MG63 (cell line): ENCODE measurements at regions not wholly inside any gene's neighbourhood (a gene's known extent, or its start where the extent isn't known, plus 50 kb on each side); places are given as distances from the start of the nearest gene placed in this dataset.

Experiments
- DNase-seq: peaks from one replicate; pipeline ENCODE4 v3.0.0-alpha.2; 2020
- H3K27me3 ChIP-seq: fragments of 250-450 bp; sonication (Bioruptor Pico); 2 replicates; pipeline ENCODE4 v1.5.1; 2020; ENCODE audit warnings: mild to moderate bottlenecking, moderate library complexity
- H3K36me3 ChIP-seq: fragments of 250-450 bp; sonication (Bioruptor Pico); 2 replicates; pipeline ENCODE4 v1.5.1; 2020; ENCODE audit warnings: mild to moderate bottlenecking, moderate library complexity
- H3K4me3 ChIP-seq: fragments of 250-450 bp; sonication (Bioruptor Pico); 2 replicates; pipeline ENCODE4 v1.5.1; 2020; ENCODE audit warnings: mild to moderate bottlenecking, moderate library complexity
- H3K9me3 ChIP-seq: fragments of 250-450 bp; sonication (Bioruptor Pico); 2 replicates; pipeline ENCODE4 v1.5.1; 2020; ENCODE audit warnings: mild to moderate bottlenecking, moderate library complexity

- no peaks in the 10 kb centered on the region for H3K36me3 ChIP-seq
- no peak for DNase-seq
- no peak overlapping the region for H3K4me3 ChIP-seq
- no peaks in the 10 kb centered on the region for H3K27me3 ChIP-seq
- no peaks in the 10 kb centered on the region for H3K9me3 ChIP-seq
Measured at GRCh38 chr7:434891-435629, 84.6 kb downstream of the PDGFA start.

- Histone ChIP-seq H3K27me3 (no peaks in the 10 kb centered on the region), H3K9me3 (no peaks in the 10 kb centered on the region), H3K4me3 (no peak overlapping the region), H3K36me3 (no peaks in the 10 kb centered on the region)
- no peak for DNase-seq
Measured at GRCh38 chr7:435630-436366, 83.8 kb downstream of the PDGFA start.

DNA sequence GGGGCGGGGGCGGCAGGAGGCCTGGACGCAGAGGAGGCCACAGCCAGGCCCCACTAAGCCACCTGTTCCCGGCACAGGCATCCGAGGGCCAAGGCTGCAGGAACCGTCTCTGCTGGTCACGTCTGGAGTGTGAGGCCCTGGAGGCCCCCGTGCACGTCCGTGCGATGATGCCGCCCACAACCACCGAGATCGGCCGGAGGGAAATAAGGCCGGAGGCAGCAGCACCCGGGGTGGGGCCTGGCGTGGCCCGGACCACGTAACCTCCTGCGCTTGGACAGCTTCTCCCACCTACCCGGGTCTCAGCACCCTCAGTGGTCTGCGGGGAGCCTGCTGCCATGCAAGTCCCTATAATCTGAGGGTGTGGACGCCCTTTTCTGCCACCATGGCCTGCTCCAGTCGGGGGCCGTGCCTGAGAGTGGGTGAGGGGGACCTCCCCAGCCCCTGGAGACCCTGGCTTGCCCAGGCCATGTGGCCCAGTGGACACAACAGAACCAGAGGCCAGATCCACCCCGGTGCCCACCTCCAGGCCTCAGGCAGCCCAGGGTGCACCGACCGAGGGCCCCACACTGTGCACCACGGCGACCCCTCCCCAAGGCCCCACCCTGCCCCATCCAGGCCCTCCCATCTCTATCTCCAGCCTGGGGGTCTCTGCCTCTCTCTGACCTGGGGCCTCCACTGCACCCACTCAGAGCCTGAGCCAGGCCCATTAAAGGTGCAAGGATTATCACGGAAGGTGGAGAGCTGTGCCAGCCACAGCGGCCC is 83.1 kb downstream of the PDGFA start:
- no peaks in the 10 kb centered on the region for H3K9me3 ChIP-seq
- H3K36me3 ChIP-seq: no peaks in the 10 kb centered on the region
- no peak overlapping the region for H3K4me3 ChIP-seq
- H3K27me3 ChIP-seq: no peaks in the 10 kb centered on the region
- DNase-seq: no peak

- no peaks in the 10 kb centered on the region for H3K36me3 ChIP-seq
- no peak for DNase-seq
- H3K9me3 ChIP-seq: no peaks in the 10 kb centered on the region
- H3K27me3 ChIP-seq: no peaks in the 10 kb centered on the region
- H3K4me3 ChIP-seq: no peak overlapping the region
Measured at GRCh38 chr7:437329-438251, 82.1 kb downstream of the PDGFA start.

DNA sequence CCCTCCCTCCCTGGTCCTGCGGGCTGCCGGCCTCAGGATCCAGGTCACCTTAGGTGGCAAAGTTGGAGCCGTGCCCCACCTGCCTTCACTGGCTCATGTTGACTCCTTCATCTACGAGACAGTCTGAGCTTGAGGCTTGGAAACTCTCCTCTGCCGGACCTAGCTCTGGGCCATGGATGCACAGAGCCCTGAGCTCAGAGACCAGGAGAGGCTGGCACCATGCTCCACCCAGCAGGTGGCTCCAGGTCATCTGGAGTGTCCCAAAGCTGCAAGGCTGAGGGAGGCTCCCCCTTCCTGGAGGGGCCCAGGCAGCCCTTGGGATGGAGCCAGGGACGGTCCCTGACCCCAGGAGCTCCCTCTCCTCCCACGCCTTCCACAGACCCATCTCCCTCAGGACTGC is 81.3 kb downstream of the PDGFA start:
- H3K9me3 ChIP-seq: no peaks in the 10 kb centered on the region
- no peak overlapping the region for H3K4me3 ChIP-seq
- H3K27me3 ChIP-seq: no peaks in the 10 kb centered on the region
- DNase-seq: no peak
- H3K36me3 ChIP-seq: no peaks in the 10 kb centered on the region

DNA sequence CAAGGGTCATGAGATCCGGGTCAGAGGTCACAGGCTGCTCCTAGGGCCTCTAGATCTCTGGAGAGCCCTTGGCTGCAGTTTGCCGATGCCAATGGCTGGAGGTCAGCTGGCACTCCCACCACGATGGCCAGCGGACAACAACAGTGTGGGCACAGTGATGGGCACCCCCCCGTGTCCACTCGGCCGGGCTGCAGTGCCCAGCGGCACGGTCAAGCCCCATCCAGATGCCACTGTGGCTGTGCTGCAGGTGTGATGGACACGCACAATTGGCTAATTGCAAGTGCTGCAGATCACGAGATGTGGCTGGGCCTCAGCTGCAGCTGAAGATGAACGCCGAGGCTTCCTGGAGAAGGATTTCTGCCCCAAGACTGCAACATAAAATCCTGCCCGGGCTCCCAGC is 80.7 kb downstream of the PDGFA start:
- no peaks in the 10 kb centered on the region for H3K9me3 ChIP-seq
- no peaks in the 10 kb centered on the region for H3K36me3 ChIP-seq
- H3K27me3 ChIP-seq: no peaks in the 10 kb centered on the region
- no peak overlapping the region for H3K4me3 ChIP-seq
- no peak for DNase-seq

DNA sequence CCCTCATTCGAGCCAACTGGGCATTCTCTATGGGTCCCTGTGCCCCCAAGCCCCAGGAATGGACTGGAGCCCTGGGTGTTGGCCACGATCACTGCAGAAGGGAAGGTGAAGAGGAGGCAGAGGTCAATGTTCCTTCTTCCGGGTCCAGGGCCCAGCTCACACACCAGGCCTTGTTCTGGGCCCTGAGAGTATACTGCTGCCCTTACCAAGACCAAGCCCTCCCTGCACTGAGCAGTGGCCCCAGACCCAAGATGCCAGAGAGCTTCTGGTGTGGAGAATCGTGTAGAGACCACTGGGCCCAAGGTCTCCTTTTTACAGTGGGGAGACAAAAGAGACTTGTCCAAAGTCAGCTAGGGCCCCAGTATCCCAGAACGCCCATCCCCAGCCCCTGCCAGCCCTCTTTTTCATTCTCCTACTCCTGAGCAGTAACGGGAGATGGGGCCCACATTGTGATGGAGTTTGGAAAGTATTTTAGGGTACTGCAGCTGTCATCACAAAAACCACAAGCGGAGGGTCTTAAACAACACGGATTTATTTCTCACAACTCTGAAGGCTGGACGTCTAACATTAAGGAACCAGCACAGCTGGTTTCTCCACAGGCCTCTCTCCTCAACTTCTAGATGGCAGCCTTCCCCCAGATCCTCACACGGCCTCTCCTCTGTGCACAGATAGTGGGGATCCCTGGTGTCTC is 79.4 kb downstream of the PDGFA start:
- DNase-seq: no peak
- Histone ChIP-seq H3K27me3 (no peaks in the 10 kb centered on the region), H3K36me3 (no peaks in the 10 kb centered on the region), H3K9me3 (no peaks in the 10 kb centered on the region), H3K4me3 (no peak overlapping the region)

- H3K4me3 ChIP-seq: no peak overlapping the region
- no peak for DNase-seq
- no peaks in the 10 kb centered on the region for H3K27me3 ChIP-seq
- no peaks in the 10 kb centered on the region for H3K9me3 ChIP-seq
- H3K36me3 ChIP-seq: no peaks in the 10 kb centered on the region
Measured at GRCh38 chr7:441684-442421, 77.8 kb downstream of the PDGFA start.

DNA sequence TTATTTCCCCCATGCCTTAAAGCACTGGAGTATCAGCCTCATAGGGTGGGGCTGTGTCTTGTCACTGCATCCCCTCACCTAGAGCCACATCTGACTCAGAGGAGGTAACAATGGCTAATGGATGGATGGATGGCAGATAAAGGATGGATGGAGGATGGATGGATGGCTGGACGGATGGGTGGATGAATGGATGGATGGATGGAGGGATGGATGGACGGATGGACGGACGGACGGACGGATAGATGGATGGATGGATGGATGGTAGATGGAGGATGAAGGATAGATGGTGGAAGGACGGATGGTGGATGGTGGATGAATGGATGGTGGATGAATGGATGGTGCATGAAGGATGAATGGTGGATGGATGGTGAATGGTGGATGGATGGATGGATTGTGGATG is 77.2 kb downstream of the PDGFA start:
- H3K27me3 ChIP-seq: no peaks in the 10 kb centered on the region
- DNase-seq: no peak
- H3K9me3 ChIP-seq: no peaks in the 10 kb centered on the region
- H3K36me3 ChIP-seq: no peaks in the 10 kb centered on the region
- H3K4me3 ChIP-seq: no peak overlapping the region

DNA sequence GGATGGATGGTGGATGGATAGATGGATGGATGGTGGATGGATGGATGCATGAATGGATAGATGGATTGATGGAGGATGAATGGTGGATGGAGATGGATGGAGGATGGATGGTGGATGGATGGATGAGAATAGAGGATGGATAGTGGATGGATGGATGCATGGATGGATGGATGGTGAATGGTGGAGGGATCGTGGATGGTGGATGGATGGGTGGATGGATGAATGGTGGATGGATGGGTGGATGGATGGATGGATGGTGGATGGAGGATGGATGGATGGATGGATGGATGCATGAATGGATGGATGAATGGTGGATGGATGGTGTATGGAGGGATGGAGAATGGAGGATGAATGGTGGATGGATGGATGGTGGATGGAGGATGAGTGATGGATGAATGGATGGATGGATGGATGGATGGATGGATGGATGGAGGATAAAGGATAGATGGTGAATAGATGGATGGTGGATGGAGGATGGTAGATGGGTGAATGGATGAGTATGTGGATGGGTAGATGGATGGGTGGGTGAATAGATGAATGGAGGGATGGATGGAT is 76.3 kb downstream of the PDGFA start:
- DNase-seq: no peak
- no peaks in the 10 kb centered on the region for H3K36me3 ChIP-seq
- no peaks in the 10 kb centered on the region for H3K9me3 ChIP-seq
- no peak overlapping the region for H3K4me3 ChIP-seq
- no peaks in the 10 kb centered on the region for H3K27me3 ChIP-seq

DNA sequence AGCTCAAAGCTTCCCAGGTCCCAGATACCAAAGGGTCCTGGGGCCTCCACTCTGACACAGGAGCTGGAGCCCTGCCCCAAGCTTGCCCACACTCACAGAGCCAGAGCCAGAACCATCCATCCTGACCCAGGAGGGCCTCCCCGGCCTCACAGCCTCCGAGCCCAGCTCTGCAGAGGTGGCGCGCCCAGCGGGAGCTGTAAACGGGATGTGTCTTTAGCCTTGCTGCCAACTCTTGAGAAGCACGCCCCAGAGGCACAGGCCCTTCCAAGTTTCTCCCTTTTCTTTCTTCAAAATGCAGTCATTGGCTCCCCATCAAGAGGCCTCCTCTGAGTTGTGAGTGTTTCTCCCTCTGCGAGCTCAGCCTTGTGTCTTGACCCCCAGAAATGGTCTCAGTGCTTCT is 75.0 kb downstream of the PDGFA start:
- no peaks in the 10 kb centered on the region for H3K27me3 ChIP-seq
- DNase-seq: no peak
- no peak overlapping the region for H3K4me3 ChIP-seq

GRCh38 chr7:445020-445419 is 74.6 kb downstream of the PDGFA start:
- no peak for DNase-seq
- Histone ChIP-seq H3K36me3 (no peaks in the 10 kb centered on the region), H3K27me3 (no peaks in the 10 kb centered on the region), H3K4me3 (no peak overlapping the region), H3K9me3 (no peaks in the 10 kb centered on the region)

More for the DNA sequence above, 75.0 kb downstream of the PDGFA start:
- no peaks in the 10 kb centered on the region for H3K36me3 ChIP-seq
- H3K9me3 ChIP-seq: no peaks in the 10 kb centered on the region

- no peaks in the 10 kb centered on the region for H3K9me3 ChIP-seq
Measured at GRCh38 chr7:445563-446288, 73.9 kb downstream of the PDGFA start.

GRCh38 chr7:446289-446935 is 73.2 kb downstream of the PDGFA start:
- H3K36me3 ChIP-seq: no peaks in the 10 kb centered on the region

More at GRCh38 chr7:445563-446288, 73.9 kb downstream of the PDGFA start:
- H3K36me3 ChIP-seq: no peaks in the 10 kb centered on the region
- DNase-seq: no peak
- H3K4me3 ChIP-seq: no peak overlapping the region
- no peaks in the 10 kb centered on the region for H3K27me3 ChIP-seq

More at GRCh38 chr7:446289-446935, 73.2 kb downstream of the PDGFA start:
- no peaks in the 10 kb centered on the region for H3K9me3 ChIP-seq
- H3K27me3 ChIP-seq: peaks cover 3% of the 10 kb centered on the region; the same call in 1 of the 2 replicates
- DNase-seq: no peak
- H3K4me3 ChIP-seq: no peak overlapping the region
